HepG2 (cell line): ENCODE measurements at regions not wholly inside any gene's neighbourhood (a gene's known extent, or its start where the extent isn't known, plus 50 kb on each side); places are given as distances from the start of the nearest gene placed in this dataset.

Experiments
- CHD2 ChIP-seq: IDR thresholded peaks from 2 replicates; pipeline ENCODE4 v1.6.1; 2011; ENCODE audit warnings: low read depth, low read length, improper control_type of control experiment
- POLR2AphosphoS2 ChIP-seq: IDR thresholded peaks from 2 replicates; pipeline ENCODE4 v1.6.1; 2011; ENCODE audit warnings: low read depth, low read length, improper control_type of control experiment
- POLR2AphosphoS5 ChIP-seq: IDR thresholded peaks from 2 replicates; pipeline ENCODE4 v1.6.1; 2012; ENCODE audit warnings: low read depth, low read length
- ZNF567 ChIP-seq: sonication (generic); formaldehyde crosslinking; IDR thresholded peaks from 2 replicates; pipeline ENCODE4 v1.8.1; 2023; ENCODE audit warnings: mild to moderate bottlenecking, missing genetic modification reagents, borderline replicate concordance
- TF ChIP-seq, protein P1 (sequence below): IDR thresholded peaks from 2 replicates; pipeline ENCODE4 v1.6.1; 2012; ENCODE audit warnings: inconsistent platforms

DNA sequence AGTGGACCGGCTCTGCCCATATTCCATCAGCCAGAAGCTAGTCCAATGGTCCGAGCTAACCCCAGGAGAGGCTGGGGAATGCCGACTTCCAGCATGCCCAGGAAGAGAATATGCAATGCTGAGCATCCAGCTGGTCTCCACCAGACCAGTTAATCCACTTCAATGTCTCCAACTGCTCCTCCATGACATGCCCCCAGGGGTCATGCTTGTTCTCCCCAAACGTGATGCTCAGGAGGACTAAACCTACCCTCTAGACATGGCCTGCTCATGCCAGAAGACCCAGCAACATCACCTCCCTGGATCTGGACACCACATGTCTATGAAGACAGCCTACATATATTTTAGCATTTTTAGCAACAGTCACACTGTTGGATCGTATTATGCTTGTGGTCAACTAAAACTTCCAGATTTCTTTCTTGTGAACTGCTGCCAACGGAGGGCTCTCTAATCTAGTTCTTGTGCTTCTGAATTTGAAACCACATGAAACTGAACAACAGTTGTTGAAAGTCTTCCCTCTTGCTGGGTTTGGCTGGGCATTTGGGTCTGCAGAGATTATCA lies 245.1 kb downstream of the SOX9 start:
- TF ChIP-seq CHD2 (no peak), POLR2AphosphoS5 (no peak), ZNF567 (CRISPR knock-in tag) (no peak), POLR2AphosphoS2 (no peak)
- TF ChIP-seq, protein P1, sequence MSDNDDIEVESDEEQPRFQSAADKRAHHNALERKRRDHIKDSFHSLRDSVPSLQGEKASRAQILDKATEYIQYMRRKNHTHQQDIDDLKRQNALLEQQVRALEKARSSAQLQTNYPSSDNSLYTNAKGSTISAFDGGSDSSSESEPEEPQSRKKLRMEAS: no peak
